Vagina (tissue), 2 donors: ENCODE measurements at regions not wholly inside any gene's neighbourhood (a gene's known extent, or its start where the extent isn't known, plus 50 kb on each side); places are given as distances from the start of the nearest gene placed in this dataset.

Source experiments
- POLR2A ChIP-seq, 2 donors: fragments of 450-650 bp; IDR thresholded peaks; one replicate each; pipeline ENCODE4 v1.6.1; 2017; ENCODE audit warnings: antibody characterized with exemption in 2 of 2, mild to moderate bottlenecking in 2 of 2, moderate library complexity in 2 of 2
- TF ChIP-seq, protein P1 (sequence below), 3 experiments: fragments of 450-650 bp in 2 of 3; fragments of 200-600 bp in 1 of 3; sonication (generic) in 1 of 3; IDR thresholded peaks; one replicate each; pipeline ENCODE4 v1.5.1; 2017 to 2019; ENCODE audit warnings: antibody characterized with exemption in 3 of 3, mild to moderate bottlenecking in 2 of 3, moderate library complexity in 2 of 3

DNA sequence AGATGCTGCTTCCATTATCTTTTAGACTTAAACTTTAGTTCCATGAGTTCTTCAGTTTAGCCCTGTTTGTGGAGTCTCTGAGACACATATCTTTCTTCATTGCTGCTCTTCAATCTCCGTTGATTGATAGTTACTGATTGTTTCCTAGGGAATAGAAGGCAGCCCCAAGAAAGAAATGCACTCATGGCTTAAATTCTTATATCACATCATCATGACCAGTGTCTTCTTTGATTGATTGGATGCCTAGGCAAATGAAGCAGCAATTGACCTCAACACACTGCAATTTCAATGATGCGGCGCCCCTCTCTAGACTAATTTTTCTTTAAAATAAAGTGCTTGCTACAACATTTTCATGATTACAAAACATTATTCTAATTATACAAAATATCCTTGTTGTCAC is 576.5 kb upstream of the VSTM2A start:
- TF ChIP-seq, protein P1, sequence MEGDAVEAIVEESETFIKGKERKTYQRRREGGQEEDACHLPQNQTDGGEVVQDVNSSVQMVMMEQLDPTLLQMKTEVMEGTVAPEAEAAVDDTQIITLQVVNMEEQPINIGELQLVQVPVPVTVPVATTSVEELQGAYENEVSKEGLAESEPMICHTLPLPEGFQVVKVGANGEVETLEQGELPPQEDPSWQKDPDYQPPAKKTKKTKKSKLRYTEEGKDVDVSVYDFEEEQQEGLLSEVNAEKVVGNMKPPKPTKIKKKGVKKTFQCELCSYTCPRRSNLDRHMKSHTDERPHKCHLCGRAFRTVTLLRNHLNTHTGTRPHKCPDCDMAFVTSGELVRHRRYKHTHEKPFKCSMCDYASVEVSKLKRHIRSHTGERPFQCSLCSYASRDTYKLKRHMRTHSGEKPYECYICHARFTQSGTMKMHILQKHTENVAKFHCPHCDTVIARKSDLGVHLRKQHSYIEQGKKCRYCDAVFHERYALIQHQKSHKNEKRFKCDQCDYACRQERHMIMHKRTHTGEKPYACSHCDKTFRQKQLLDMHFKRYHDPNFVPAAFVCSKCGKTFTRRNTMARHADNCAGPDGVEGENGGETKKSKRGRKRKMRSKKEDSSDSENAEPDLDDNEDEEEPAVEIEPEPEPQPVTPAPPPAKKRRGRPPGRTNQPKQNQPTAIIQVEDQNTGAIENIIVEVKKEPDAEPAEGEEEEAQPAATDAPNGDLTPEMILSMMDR (IDR thresholded peaks at IDR 0.05): no peak
- TF ChIP-seq POLR2A (IDR thresholded peaks at IDR 0.05): no peak
